ENCODE measurements at regions not wholly inside any gene's neighbourhood (a gene's known extent, or its start where the extent isn't known, plus 50 kb on each side); places are given as distances from the start of the nearest gene placed in this dataset.
"Not testable (repeated sequence)": the region's sequence is repeated elsewhere in the genome, so short reads cannot be mapped to it uniquely, and the experiment has no call there.

DNA sequence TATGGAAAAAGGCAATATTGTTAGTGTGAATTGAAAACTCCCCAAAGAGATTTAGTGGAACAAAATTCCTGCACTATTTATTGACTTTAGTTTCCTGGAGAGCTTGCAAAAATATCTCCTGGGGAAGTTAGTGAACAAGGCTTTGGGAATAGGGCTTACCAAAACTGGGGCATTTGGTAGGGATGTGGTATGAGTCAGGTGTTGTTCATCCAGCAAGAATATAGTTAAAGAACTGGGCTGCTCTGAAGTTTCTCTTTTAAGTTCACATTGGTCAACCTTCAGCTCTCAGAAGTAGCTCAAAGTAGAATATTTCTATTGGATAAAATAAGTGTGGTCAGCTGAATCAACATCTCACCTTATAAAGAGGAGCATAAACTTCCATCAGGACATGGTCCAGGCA, 185.0 kb downstream of the CPE start:
- Histone ChIP-seq H3K9ac (no peak overlapping the region), H4K20me1 (ENCODE audit: insufficient read depth) (no peaks in the 10 kb centered on the region), H3K4me3 (no peak overlapping the region), H3K9me2 (ENCODE audit: insufficient read depth) (no peaks in the 10 kb centered on the region), H3K27ac (no peak overlapping the region), H3F3A (ENCODE audit: insufficient read depth) (no peaks in the 10 kb centered on the region), H3K27me3 (replicated peaks; ENCODE audit: insufficient read depth) (no peaks in the 10 kb centered on the region), H3K4me2 (ENCODE audit: unreplicated experiment) (no peak overlapping the region), H3K36me3 (ENCODE audit: low read depth) (no peaks in the 10 kb centered on the region), H3K79me2 (ENCODE audit: insufficient read depth) (no peaks in the 10 kb centered on the region), H3K9me3 (ENCODE audit: low read depth) (no peaks in the 10 kb centered on the region), H2AFZ (no peak overlapping the region), H3K4me1 (ENCODE audit: insufficient read depth) (no peaks in the 10 kb centered on the region)
- in situ Hi-C loops (cut with MboI) = no loop called here
- DNase-seq = no peak
- no peak for TF ChIP-seq EZH2 (IDR thresholded peaks at IDR 0.05; ENCODE audit: insufficient read depth, poor library complexity, severe bottlenecking)
- no peak for TF ChIP-seq EZH2phosphoT487 (IDR thresholded peaks at IDR 0.05; ENCODE audit: insufficient read depth, low read depth)

GRCh38 chr4:165569031-165569430, 190.2 kb downstream of the CPE start:
- Histone ChIP-seq H3K9me3 (ENCODE audit: low read depth) (no peaks in the 10 kb centered on the region), H3K4me3 (no peak overlapping the region), H3K27me3 (replicated peaks; ENCODE audit: insufficient read depth) (0 out of 2 replicates have a peak, but pooled peaks cover 5% of the 10 kb centered on the region), H4K20me1 (ENCODE audit: insufficient read depth) (no peaks in the 10 kb centered on the region), H3K9ac (no peak overlapping the region), H3K36me3 (ENCODE audit: low read depth) (no peaks in the 10 kb centered on the region), H3K4me1 (ENCODE audit: insufficient read depth) (no peaks in the 10 kb centered on the region), H3K4me2 (ENCODE audit: unreplicated experiment) (no peak overlapping the region), H3K27ac (no peak overlapping the region), H3K79me2 (ENCODE audit: insufficient read depth) (no peaks in the 10 kb centered on the region), H3K9me2 (ENCODE audit: insufficient read depth) (no peaks in the 10 kb centered on the region), H3F3A (ENCODE audit: insufficient read depth) (no peaks in the 10 kb centered on the region), H2AFZ (no peak overlapping the region)
- no peak for TF ChIP-seq EZH2phosphoT487 (IDR thresholded peaks at IDR 0.05; ENCODE audit: insufficient read depth, low read depth)
- TF ChIP-seq EZH2 (IDR thresholded peaks at IDR 0.05; ENCODE audit: insufficient read depth, poor library complexity, severe bottlenecking) = no peak
- in situ Hi-C loops (cut with MboI) = no loop called here
- WGBS, 2 experiments (ENCODE audit: low coverage in 1 of 2, low lambda C conversion rate in 2 of 2, missing lambda C conversion rate in 2 of 2) = 59 to 60% methylated on average over 8 of the region's 8 CpGs
- no peak for DNase-seq

DNA sequence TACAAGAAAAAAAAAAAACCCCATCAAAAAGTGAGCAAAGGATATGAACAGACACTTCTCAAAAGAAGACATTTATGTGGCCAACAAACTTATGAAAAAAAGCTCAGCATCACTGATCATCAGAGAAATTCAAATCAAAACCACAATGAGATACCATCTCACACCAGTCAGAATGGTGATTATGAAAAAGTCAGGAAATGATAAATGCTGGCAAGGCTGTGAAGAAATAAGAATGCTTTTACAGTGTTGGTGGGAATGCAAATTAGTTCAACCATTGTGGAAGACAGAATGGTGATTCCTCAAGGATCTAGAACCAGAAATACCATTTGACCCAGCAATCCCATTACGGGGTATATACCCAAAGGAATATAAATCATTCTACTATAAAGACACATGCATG, 192.7 kb downstream of the CPE start:
- H4K20me1 ChIP-seq (ENCODE audit: insufficient read depth); H3K4me1 ChIP-seq (ENCODE audit: insufficient read depth); H3K27me3 ChIP-seq (replicated peaks; ENCODE audit: insufficient read depth); H3K9me2 ChIP-seq (ENCODE audit: insufficient read depth); H3K9ac ChIP-seq; H3K9me3 ChIP-seq (ENCODE audit: low read depth); H3K4me2 ChIP-seq (ENCODE audit: unreplicated experiment); H3K4me3 ChIP-seq; H3K27ac ChIP-seq; H3K79me2 ChIP-seq (ENCODE audit: insufficient read depth); DNase-seq; H3K36me3 ChIP-seq (ENCODE audit: low read depth); in situ Hi-C loops (cut with MboI); H3F3A ChIP-seq (ENCODE audit: insufficient read depth); H2AFZ ChIP-seq: not testable (repeated sequence)
- WGBS, 2 experiments (ENCODE audit: low coverage in 1 of 2, low lambda C conversion rate in 2 of 2, missing lambda C conversion rate in 2 of 2) = 8 to 27% methylated on average over 1 of the region's 1 CpG

- H3F3A ChIP-seq (ENCODE audit: insufficient read depth) = no peaks in the 10 kb centered on the region
- H4K20me1 ChIP-seq (ENCODE audit: insufficient read depth) = no peaks in the 10 kb centered on the region
- H3K4me3 ChIP-seq = no peak overlapping the region
- in situ Hi-C loops (cut with MboI) = no loop called here
- H3K27ac ChIP-seq = no peak overlapping the region
- H2AFZ ChIP-seq = no peak overlapping the region
- H3K27me3 ChIP-seq (replicated peaks; ENCODE audit: insufficient read depth) = no peaks in the 10 kb centered on the region
- no peaks in the 10 kb centered on the region for H3K9me3 ChIP-seq (ENCODE audit: low read depth)
- peak; percentile 61 for DNase-seq
- no peaks in the 10 kb centered on the region for H3K36me3 ChIP-seq (ENCODE audit: low read depth)
- no peaks in the 10 kb centered on the region for H3K4me1 ChIP-seq (ENCODE audit: insufficient read depth)
- TF ChIP-seq EZH2phosphoT487 (IDR thresholded peaks at IDR 0.05; ENCODE audit: insufficient read depth, low read depth) (no peak), EZH2 (IDR thresholded peaks at IDR 0.05; ENCODE audit: insufficient read depth, poor library complexity, severe bottlenecking) (no peak)
- 0% methylated on average over 4 of the region's 4 CpGs for WGBS, 2 experiments (ENCODE audit: low coverage in 1 of 2, low lambda C conversion rate in 2 of 2, missing lambda C conversion rate in 2 of 2)
- H3K9ac ChIP-seq = no peak overlapping the region
- no peaks in the 10 kb centered on the region for H3K79me2 ChIP-seq (ENCODE audit: insufficient read depth)
- H3K4me2 ChIP-seq (ENCODE audit: unreplicated experiment) = no peak overlapping the region
- H3K9me2 ChIP-seq (ENCODE audit: insufficient read depth) = no peaks in the 10 kb centered on the region
These were observed 201.6 kb downstream of the CPE start for GRCh38 chr4:165580351-165580905.

DNA sequence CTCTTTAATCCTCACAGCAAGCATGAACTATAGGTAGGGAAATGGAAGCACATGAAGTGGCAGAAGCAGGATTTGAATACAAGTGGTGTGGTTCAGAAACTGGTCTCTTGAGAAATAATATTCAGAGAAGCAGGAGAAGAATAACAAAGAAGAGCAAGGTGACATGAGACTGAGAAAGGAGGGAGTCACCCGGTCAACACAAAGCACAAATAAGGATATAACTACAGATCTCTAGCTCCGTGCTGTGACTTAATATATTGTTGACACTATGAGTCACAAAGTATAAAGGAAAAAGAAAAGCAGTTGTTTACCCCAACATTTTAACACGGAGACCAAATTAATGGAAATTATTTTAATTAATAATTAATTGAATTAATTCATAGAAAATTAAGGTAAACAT, 204.5 kb downstream of the CPE start:
- H3K27me3 ChIP-seq (replicated peaks; ENCODE audit: insufficient read depth) = no peaks in the 10 kb centered on the region
- H3K9ac ChIP-seq = no peak overlapping the region
- no peaks in the 10 kb centered on the region for H3K9me3 ChIP-seq (ENCODE audit: low read depth)
- no peak overlapping the region for H3K27ac ChIP-seq
- no peak for DNase-seq
- TF ChIP-seq EZH2phosphoT487 (IDR thresholded peaks at IDR 0.05; ENCODE audit: insufficient read depth, low read depth) (no peak), EZH2 (IDR thresholded peaks at IDR 0.05; ENCODE audit: insufficient read depth, poor library complexity, severe bottlenecking) (no peak)
- in situ Hi-C loops (cut with MboI) = no loop called here
- no peaks in the 10 kb centered on the region for H3K36me3 ChIP-seq (ENCODE audit: low read depth)
- H3K9me2 ChIP-seq (ENCODE audit: insufficient read depth) = no peaks in the 10 kb centered on the region
- no peak overlapping the region for H3K4me3 ChIP-seq
- no peaks in the 10 kb centered on the region for H3K4me1 ChIP-seq (ENCODE audit: insufficient read depth)
- no peaks in the 10 kb centered on the region for H3F3A ChIP-seq (ENCODE audit: insufficient read depth)
- no peaks in the 10 kb centered on the region for H4K20me1 ChIP-seq (ENCODE audit: insufficient read depth)
- WGBS, 2 experiments (ENCODE audit: low coverage in 1 of 2, low lambda C conversion rate in 2 of 2, missing lambda C conversion rate in 2 of 2) = 35 to 44% methylated on average over 3 of the region's 3 CpGs
- no peak overlapping the region for H3K4me2 ChIP-seq (ENCODE audit: unreplicated experiment)
- H3K79me2 ChIP-seq (ENCODE audit: insufficient read depth) = no peaks in the 10 kb centered on the region
- H2AFZ ChIP-seq = no peak overlapping the region
